ENCODE measurements at regions not wholly inside any gene's neighbourhood (a gene's known extent, or its start where the extent isn't known, plus 50 kb on each side); places are given as distances from the start of the nearest gene placed in this dataset.
"Not testable (repeated sequence)": the region's sequence is repeated elsewhere in the genome, so short reads cannot be mapped to it uniquely, and the experiment has no call there.

GRCh38 chr12:105455261-105455660, 124.8 kb downstream of the C12orf75 start:
- no peak for DNase-seq

DNA sequence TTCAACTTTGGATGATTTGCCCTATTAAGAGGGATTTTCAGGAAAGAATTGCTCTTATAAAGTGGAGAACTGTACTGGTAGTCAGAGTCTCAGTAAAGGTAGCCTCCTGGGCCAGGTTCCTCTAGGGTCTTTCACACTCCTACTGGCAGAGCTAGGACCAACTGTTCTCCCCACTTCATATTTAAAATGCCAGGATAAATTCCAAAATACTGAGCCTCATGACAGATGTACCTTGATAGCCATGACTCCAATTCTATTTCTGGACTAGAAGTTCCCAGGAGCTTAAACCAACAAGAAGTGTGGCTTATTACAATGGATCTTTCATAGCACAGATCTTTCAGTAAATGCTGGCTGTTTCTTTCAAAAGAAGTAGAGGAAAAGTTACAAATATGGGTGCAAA, 126.5 kb downstream of the C12orf75 start:
- no peak for DNase-seq

DNA sequence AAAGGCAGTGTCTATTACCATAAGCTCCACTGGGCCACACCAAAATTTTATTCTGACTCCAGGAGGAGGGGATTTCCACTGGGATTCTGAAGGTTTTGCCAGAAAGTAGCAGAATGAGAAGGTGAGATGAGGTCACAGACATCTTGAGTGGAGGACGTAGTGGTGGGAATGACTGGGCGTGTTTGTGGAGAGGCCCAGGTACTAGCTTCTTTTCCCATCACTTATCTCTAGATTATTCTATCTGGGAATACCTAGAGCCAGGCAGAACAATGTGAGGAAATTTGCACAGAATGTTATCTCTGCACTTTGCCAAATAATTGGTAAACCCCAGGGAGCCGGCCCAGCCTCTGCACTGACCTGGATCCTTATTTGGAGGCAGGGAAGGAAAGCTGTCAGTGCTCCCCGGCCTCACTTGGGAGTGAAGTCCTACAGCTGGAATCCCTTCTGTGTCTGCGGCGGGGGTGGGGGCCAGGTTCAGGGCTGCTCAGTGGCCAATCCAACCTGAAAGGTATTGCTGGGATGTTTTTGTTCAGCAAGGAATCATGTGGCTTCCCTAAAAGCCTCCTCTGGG, 129.4 kb downstream of the C12orf75 start:
- no peak for DNase-seq

DNA sequence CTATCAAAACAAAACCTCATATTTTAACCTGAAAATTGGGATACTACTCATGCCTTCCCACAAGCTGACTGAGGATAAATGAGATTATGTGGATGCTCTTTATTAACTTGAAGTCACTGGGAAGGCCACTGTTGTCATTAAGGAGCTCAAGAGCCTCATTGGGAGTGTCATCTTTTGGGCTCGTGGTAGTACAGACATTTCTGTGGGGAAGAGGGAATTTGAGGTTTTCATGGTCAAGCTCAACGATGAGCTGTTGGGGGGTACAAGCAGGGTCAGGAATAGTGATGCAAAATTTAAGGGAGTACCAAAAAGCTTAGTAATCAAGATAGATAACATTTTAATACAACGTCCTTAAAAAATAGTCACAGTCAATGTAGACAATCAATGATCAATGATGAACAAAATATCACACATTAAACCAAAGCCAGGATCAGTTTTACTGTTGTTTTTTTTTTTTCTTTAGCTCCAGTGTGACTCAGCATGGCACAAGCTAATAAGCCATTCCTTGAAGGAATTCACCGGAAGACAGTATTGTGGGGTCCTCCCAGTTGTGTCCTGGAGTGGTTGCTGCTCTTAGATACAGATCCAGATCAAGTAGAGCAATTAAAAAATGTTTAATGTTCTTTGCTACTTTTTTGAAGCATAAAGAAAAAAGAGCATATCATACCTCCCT, 130.9 kb downstream of the C12orf75 start:
- no peak for DNase-seq

DNA sequence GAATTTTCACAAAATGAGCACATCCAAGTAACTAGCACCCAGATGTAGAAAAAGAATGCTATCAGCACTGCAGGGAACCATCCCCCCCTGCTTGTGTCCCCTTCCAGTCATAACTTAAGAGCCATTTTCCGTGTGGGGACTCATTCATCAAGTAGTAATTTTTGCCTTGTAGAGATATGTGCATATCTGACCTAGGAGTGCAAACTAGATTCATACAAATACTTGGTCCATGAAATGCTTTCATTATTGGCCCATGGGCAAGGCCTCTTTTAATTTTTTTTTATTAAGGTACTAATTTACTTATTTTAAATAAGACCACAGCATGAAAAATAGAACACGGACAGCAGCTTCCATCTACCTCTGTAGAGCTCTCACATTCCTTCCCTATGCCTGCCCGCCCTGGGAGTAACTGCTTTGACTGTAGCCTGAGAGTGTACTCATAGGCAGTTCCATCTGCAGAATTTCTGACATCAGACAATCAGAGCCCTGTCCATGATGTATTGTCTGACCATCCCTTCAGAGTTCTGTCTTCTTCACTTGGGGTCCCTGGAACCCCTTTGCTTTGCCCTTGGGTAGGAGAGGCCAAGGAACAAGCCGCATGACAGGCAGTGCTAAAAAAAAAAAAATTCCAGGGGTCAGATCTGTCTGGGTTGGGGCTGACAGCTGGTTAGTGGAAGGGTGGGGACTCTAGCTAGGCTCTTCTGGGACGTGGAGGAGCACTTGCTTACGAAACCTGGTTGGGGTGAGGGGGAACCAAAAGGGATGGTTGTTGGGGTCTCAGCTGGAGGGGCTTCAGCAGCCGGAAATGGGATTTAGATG, 131.7 kb downstream of the C12orf75 start:
- DNase-seq, result no peak

DNA sequence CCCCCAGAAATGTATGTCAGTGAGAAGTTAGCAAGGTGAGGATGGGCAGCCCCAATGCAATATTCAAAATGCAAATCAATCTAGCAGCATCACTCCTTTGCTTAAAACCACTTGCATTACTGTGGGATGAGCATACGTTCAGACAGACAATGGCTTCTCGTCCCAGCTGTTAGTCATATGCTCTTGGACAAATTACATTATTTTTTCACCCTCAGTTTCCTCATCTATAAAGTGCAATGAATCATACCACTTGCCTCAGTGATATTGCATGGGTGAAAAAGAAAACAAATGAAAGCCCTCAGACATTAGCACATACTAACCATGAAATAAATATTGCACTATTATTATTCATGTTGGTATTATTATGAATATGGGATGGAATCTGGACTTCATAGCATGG, 132.3 kb downstream of the C12orf75 start:
- no peak for DNase-seq

- no peak for DNase-seq
Measured at GRCh38 chr12:105464406-105464805, 133.9 kb downstream of the C12orf75 start.

- DNase-seq, result no peak
Measured at GRCh38 chr12:105466231-105466900, 135.9 kb downstream of the C12orf75 start.

DNA sequence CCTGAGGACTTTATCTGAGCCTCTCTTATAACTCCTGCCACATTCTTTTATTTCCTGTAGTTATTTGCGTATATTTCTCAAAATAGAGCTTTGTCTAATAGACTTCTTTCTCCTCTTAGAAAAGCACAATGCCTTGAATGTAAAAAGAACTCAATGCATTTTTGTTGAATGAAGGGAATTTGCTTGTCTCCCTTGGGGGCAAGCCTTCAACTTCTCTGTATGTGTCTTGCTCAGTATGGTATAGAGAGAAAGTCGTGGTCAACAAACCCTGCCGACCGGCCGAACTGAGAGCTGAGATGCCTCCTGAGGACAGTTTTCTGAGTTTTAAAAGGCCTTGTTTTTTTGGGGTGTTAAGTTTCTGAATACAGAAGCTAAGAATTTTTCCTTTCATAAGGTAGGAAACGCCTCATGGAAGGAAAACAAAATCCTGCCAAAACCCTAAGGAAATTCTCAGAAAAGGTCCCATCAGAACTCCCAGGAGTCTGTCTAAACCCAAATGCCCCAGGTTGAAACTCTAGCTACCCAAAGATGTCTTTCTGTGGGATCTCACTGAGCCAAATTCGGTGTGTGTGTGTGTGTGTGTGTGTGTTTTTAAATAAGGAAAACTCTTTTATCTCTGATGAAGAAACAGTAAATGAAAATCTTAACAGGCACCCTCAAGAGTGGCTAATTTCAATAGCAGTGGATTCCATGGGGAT, 136.6 kb downstream of the C12orf75 start:
- DNase-seq, result no peak

DNA sequence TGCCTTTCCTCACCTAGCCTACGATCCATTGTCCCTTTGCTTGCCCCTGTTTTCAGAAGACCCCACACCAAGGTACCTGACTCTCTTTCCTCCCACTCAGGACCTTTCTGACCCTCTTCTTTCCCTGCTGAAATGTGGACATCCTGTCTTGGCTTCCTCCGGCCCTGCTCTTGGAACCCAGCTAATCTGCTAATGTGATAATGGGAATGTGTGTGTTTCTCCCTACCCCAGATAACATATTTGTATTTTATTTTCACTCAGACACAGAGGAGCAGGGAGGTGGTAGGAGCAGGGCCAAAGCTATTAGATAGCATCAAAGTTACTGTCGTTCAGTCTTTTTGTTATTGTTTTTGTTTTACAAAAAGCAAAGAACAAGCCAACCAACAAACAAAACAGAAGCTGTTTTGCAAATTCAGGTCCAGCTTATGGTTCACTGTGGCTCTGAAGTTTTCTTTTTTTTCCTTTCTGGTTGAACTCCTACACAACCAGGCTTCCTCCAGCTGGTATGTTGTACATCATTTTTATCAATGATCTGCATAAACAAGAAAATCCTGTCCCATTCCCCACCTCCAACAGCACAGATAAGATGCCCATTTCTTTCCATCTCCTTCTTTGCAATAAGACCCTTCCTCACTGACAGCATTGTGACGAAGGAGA, 137.3 kb downstream of the C12orf75 start:
- DNase-seq, result no peak

- DNase-seq, result no peak
Measured at GRCh38 chr12:105468464-105468863, 138.0 kb downstream of the C12orf75 start.

DNA sequence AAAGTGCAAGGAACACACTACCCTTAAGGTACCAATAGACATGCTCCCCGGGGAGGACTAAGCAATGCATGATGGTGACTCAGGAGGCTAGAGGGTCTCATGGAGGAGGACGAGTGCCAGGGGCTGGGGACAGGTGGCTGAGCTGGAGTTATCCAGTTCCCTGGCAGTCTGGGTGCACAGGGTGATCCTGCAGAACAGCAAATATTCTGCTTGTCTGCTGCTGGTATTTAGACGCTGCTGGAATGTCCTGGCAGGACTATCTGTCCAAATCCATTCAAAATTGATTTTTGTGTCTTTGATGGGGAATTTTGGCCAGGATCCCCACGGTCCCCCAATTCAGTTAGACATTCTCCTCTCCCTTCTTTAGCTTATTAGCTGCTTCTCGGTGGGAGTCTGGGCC, 138.7 kb downstream of the C12orf75 start:
- DNase-seq, result no peak

- DNase-seq, result no peak
Measured at GRCh38 chr12:105469701-105470100, 139.2 kb downstream of the C12orf75 start.

- DNase-seq, result no peak
Measured at GRCh38 chr12:105470102-105470501, 139.6 kb downstream of the C12orf75 start.

DNA sequence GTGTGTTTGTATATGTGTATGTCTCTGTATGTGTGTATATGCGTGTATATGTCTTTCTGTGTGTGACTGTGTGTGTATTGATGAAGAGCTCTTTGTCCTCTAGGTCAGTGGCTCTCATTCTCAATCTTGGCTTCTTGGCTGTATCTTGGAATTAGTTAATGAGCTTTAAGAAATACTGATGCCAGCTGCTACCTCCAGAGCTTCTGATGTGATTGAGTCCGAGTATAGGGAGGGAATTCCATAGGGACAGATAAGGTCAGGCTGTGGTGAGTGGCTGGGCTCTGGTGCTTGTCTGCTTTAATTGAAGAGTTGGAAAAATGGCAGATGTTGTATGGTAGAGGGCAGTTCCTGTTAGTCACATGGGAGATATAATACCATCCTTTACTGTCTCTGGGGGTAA, 140.1 kb downstream of the C12orf75 start:
- DNase-seq, result no peak

DNA sequence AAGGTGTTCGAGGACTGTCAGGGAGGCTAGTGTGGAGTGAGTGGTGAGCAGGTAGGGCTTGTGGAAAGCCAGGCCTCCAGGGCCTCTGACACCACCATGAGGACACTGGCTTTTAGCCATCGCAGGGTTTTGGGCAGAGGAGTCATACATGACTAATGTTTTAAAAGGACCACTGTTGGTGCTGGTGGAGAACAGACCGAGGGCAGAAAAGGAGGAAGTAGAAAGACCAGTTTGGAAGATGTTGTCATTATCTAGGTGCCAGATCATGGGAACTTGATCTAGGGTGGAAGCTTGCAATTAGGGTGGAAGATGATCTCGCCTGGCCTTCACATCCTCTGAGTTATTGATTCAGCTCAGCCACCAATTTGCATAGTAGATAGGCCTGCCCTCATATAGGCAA, 144.2 kb downstream of the C12orf75 start:
- DNase-seq, result no peak

DNA sequence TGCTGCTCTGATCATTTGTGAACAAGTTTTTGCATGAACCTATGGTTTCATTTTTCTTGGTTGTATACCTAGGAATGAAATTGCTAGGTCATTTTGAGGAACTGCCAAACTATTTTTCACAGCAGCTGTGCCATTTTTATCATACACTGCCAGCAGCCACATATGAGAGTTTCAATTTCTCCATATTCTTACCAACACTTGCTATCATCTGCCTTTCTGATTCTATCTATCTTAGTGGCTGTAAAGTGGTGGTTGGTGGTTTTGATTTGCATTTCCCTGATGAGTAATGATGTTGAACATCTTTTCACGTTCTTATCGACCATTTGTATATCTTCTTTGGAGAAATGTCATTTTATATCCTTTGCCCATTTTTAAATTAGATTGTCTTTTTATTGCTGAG, 146.1 kb downstream of the C12orf75 start:
- DNase-seq, result no peak

DNA sequence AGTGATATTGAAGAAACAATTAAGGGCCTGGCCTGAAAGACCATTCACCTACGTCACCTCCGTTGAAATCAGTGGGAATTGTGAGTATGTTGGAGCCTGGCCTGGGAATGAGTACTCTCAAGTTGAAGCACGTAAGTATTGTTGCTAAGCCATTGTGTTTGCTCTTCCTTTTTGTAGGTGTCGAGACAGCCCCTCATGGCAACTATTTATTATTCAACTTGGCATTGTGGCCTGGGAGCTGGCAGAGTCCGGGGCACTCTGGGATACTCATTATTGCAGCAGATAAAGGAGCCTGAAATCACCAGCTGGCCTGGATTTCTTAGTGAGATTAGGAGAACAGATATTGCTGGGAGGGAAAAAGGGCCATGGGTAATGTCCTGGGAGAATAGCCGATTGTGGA, 147.4 kb downstream of the C12orf75 start:
- no peak for DNase-seq

DNA sequence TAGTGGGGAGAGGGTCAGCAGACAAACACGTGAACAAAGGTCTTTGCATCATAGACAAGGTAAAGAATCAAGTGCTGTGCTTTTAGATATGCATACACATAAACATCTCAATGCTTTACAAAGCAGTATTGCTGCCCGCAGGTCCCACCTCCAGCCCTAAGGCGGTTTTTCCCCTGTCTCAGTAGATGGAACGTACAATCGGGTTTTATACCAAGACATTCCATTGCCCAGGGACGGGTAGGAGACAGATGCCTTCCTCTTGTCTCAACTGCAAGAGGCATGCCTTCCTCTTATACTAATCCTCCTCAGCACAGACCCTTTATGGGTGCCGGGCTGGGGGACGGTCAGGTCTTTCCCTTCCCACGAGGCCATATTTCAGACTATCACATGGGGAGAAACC, 148.3 kb downstream of the C12orf75 start:
- not testable (repeated sequence) for DNase-seq

- DNase-seq, result no peak
Measured at GRCh38 chr12:105479710-105480109, 149.2 kb downstream of the C12orf75 start.

- DNase-seq, result no peak
Measured at GRCh38 chr12:105480162-105480561, 149.7 kb downstream of the C12orf75 start.

Data from amygdala (tissue), 56 donors.